Stimulated activated CD8-positive, alpha-beta memory T cell treated with anti-CD3 and anti-CD28 coated beads, Interleukin-2, amount 100 ng/mL, for 48 hours (primary cell): ENCODE measurements at regions not wholly inside any gene's neighbourhood (a gene's known extent, or its start where the extent isn't known, plus 50 kb on each side); places are given as distances from the start of the nearest gene placed in this dataset.
"Not testable (repeated sequence)": the region's sequence is repeated elsewhere in the genome, so short reads cannot be mapped to it uniquely, and the experiment has no call there.

Experiments
- DNase-seq, 2 donors: peaks; one replicate each; pipeline ENCODE4 v3.0.0-alpha.2; 2020; ENCODE audit warnings: low read depth in 2 of 2

DNA sequence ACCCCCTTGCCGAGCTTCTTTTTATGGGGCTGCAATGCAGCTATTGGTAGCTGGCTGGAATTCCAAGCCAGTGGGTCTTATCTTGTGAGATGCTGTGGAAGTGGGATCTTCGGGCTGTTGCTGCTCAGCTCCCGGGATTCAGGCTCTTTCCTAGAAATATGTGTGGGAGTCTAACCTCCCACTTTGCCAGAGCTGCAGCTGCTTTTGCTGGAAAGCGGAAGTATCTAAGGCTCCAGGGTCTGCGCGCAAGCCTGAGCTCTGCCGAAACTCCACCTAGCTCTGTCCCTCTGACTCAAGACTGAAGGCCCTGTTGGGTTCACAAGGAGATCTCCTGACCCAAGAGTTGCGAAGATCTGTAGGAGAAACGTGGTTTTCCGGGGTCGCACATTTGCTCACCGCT, 151.1 kb upstream of the ANKRD55 start:
- no peak for DNase-seq

DNA sequence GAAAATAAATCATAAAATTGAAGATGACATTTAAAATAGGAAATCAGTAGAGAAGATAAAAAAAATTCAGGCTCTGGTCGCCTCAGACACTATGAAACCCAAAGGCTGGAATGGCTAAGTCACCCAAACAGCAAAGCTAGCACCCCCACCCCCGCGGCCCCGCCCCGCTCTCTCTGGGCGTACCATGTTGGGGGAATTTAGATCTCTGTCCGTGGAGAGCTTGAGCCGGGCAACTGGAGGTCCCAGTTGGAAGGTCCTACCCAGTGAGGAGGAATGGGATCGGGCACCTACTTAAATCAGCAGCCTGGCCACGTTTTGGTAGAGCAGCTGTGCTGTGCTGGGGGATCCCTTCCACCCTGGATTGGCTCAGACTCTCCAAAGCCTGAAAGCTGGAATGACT, 150.6 kb upstream of the ANKRD55 start:
- DNase-seq, result no peak

DNA sequence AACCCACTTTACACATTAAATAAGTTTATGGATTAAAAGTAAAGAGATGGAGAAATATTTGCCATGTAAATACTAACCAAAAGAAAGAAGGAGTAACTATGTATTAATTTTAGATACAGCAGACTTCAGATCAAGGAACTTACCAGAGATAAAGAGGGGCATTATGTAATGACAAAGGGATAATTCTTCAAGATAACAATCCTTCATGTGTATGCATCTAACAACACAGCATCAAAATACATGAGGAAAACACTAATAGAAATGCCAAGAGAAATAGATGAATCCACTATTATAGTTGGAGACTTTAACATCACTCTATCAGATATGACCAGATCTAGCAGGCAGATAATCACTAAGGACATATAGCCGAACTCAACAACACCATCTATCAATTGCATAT, 149.8 kb upstream of the ANKRD55 start:
- no peak for DNase-seq

DNA sequence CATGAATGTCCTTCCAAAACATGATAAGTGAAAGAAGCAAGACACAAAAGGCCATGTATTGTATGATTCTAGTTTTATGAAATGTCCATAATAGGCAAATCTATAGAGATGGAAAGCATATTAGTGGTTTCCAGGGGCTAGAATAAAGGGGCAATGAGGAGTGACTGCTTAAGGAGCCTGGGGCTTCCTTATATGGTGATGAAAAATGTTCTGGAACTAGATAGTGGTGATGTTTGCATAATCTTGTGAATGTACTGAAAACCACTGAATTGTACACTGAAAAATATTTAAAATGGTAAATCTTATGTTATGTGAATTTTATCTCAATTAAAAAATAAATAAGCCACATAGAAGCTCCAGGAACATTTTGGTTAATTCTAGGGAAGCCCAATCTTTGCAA, 144.4 kb upstream of the ANKRD55 start:
- DNase-seq, result no peak

DNA sequence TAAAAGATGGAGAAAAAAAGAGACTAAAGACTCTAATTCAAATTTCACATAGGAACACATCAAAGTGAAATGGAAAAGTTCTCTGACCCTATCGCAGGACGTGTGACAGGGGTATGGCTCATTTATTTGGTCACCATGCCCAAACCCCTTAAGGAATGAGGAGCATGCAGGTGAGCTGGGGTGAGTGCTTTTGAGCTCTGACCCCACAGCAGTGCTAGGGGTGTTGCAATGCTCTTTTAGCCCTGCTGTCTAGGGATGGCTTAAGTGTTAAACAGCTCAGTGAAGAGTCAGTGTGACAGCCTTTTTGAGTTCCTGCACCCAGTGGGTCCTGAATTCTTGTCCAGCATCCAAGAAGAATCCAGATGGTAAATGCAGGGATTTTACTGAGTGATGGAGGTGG, 143.0 kb upstream of the ANKRD55 start:
- no peak for DNase-seq

DNA sequence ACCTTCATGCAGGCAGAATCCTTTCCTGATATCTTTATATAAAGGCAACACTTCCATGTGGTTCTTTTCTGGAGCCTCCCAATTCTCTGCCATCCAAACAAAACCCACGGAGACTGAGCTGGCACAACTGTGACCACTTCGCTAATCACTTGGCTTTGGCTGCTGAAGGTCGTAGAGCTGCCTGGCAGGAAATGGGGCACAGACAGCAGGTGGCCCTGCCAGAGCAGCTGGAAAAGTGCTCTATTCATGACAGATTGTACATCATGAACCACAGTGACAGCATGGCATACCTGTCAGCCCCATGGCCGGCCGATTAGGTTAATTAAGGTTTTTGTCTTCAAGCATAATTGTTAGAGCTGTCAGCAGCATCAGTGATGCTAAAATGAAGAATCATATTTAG, 141.9 kb upstream of the ANKRD55 start:
- no peak for DNase-seq

DNA sequence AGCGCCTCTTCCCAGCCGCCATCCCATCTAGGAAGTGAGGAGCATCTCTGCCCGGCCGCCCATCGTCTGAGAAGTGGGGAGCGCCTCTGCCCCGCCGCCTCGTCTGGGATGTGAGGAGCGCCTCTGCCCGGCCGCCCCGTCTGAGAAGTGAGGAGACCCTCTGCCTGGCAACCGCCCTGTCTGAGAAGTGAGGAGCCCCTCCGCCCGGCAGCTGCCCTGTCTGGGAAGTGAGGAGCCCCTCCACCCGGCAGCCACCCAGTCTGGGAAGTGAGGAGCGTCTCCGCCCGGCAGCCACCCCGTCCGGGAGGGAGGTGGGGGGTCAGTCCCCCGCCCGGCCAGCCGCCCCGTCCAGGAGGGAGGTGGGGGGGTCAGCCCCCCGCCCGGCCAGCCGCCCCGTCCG, 139.4 kb upstream of the ANKRD55 start:
- not testable (repeated sequence) for DNase-seq

DNA sequence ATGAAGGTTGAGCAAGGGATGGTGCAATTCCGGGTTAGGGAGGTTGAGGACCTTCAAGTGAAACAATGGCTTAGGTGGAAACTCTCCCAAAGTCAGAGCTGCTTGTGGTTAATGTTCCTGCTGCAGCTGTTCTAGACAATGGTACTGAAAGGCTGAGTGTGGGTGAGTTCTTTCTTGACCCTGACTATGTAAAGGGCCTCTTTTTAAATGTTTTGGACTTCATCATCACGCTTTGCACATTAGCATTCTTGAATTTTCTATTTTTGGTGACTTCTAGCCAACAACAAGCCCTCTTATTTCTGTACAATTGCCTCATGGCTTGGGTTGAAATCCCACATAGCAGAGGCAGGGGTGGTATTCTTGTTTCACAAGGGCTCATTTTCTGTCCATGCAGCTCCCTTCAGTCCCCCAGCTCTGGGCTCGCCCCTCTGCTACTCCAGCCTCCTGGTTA, 136.3 kb upstream of the ANKRD55 start:
- no peak for DNase-seq

DNA sequence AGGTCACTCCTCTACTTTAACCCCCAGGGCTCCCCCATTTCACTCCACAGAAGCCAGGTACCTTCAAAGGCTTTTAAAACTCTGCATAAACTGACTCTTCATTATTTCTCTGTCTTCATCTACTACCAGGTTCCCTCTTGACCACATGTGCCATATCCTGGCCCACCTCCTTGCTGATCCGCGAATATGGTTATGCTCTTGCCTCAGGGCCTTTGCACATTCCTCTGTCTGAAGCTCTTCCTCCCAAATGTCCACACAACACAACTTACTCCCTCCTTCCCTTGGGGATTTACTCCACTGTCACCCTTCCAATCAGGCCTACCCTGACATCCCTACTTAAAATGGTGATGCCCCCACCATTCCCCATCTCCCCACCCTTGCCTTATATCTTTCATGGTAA, 134.6 kb upstream of the ANKRD55 start:
- no peak for DNase-seq

DNA sequence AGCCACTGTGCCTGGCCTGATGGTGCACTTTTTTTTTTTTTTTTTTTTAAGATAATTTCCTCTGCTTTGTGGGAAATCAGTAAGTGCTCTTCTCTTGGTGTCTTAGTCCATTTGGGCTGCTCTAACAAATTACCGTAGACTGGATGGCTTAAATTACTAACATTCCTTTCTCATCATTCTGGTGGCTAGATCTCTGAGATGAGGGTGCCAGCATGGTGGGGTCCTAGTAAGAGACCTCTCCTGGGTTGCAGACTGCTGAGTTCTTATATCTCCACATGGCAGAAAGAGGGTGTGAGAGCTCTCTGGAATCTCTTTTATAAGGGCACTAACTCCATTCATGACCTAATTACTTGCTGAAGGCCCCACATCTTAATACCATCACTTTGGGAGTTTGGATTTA, 133.9 kb upstream of the ANKRD55 start:
- DNase-seq, result no peak

DNA sequence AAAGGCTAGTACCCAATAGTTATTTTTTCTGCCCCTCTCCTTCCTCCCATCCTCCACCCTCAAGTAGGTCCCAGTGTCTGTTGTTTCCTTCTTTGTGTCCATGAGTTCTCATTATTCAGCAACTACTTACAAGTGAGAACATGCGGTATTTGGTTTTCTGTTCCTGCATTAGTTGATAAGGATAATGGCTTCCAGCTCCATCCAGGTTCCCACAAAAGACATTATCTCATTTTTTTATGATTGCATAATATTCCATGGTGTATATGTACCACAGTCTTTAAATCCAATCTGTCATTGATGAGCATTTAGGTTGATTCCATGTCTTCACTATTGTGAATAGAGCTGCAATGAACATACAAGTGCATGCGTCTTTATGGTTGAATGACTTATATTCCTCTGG, 128.3 kb upstream of the ANKRD55 start:
- no peak for DNase-seq

DNA sequence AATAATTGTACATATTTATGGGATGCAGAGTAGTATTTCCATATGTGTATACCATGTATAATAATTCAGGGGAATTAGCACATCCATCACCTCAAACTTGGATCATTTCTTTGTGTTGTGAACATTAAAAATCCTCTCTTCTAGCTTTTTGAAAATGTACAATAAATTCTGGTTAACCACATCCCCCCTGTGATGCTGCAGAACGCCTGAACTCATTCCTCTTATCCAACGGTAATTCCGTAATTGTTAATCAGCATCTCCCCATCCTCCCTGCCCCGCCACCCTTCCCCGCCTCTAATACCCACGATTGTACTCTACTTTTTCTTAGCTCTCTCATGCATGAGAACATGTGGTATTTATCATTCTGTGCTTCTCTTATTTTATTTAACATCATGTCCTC, 127.7 kb upstream of the ANKRD55 start:
- no peak for DNase-seq

DNA sequence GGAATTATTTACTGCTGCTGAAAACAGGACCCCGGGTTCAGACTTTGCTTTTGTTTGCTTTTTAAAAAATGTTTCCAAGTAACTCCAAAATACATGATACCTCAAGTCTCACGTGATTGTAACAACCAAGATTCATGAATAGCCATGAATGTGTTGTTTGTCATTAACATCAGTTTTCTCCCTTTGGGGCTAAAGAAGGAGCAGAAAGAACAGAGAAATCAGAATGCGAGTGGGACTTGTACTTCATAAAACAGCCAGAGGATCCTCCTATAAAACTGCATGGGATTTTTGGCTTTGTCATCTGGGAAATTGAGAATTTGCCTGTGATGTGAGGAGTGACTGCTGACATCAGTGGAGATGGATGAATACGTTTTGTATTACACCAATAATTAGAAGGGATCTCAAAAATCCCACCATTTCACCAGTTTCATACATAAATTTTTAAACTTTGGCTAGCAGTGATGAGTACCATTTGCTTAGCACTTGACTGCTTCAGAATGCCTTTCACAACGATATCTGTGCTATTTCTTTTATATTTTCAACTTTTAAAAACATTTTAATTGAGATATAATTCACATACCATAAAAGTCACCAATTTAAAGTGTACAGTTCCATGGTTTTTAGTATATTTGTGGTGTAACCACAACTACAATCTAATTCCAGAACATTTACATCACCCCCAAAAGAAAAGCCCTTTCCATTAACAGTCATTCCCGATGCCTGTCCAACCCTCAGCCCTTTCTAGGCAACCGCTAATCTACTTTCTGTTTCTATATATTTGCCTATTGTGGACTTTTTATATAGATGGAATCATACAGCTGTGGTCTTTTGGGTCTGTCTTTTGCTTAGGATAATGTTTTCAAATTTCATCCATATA, 126.9 kb upstream of the ANKRD55 start:
- no peak for DNase-seq

DNA sequence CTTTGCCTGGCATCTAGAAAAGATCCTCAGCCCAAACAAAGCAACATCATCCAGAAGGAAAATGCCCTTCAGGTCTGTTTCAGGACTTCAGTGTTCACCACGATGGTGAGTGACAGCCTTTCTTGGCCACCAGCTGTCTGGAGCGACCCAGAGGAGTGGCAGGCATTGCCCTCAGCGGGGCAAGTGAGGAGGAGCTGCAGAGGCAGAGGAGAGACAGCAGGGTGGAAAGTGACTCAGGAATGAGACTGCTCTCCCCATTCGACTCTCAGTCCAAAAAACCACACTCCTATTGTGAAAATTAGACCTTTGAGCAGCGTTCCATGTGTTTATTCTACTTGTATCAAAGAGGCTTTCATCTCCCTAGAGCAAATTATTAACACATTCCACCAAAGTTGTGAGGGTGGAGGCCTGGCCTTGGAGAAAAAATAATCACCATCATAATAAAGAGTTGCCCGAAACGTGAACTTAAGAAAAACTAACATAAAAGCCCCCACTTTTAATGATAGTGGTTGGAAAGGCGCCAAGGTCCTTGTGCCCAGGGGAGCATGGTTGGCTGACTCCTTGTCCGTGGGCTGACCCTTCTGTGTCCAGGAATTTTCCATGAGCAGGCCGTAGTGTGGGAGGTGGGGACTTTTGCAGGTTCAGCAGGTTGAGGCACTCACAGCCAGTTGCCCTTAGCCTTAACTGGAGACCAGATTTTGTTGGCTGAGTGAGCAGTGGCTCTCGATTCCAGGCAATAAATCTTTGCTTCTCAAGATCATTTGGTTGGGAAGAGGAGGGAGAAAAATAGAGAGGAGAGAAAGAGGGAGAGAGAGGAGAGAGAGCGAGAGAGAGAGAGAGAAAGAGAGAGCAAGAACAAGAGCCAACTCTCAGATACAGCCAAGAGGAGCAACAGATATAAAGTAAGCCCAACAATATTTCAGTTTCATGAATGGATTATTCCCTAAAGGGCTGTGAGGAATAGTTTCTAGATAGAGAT, 125.9 kb upstream of the ANKRD55 start:
- no peak for DNase-seq

DNA sequence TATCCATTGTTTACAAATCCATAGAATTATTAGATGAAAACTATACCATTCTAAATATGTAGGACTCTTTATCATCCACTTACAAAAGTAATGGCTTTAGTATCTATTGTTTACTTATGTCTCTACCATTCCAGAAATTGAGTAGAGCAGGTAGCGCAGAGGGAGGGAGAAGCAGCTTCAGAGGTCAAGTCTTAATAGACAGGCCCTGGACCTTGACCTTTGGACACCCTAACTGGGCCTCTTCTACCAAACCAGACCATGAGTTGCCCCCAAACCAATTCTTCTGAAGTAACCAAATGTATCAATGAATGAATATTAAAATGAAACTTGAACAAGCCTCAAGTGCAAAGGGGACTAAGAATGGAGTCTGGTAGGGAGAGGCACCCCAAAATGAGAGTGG, 124.9 kb upstream of the ANKRD55 start:
- DNase-seq, result no peak

DNA sequence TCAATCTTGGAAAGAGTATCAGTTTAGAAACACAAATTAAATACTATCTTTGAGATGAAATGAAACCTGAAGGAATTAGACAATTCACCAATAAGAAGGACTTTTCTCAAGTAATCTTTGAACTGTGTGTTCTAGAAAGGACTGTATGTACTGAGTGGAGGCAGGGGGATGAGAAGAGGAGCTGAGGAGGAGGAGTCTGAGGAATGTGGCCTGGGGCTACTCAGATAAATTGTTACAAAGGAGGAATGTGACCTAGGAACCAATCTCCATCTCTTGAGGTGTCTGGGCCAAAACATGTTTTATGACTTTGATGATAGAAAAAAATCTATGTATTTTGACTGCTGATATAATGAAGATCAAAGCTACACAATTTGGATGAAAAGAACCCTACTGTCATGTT, 124.3 kb upstream of the ANKRD55 start:
- no peak for DNase-seq

DNA sequence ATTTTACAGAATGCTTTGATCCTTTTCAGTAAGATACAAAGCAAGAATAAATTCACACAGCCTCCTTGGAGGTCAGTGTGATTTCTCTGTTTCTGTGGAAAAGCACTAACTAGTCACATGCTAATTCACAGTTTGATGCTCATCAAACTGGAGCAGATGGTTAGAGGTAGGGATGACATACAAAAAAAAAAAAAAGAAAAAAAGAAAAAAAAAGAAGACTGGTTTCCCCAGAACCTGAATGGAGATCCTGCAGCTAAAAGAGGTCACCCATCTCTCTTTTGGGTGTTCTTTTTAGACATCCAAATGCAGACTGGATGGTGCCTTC, 123.7 kb upstream of the ANKRD55 start:
- no peak for DNase-seq

DNA sequence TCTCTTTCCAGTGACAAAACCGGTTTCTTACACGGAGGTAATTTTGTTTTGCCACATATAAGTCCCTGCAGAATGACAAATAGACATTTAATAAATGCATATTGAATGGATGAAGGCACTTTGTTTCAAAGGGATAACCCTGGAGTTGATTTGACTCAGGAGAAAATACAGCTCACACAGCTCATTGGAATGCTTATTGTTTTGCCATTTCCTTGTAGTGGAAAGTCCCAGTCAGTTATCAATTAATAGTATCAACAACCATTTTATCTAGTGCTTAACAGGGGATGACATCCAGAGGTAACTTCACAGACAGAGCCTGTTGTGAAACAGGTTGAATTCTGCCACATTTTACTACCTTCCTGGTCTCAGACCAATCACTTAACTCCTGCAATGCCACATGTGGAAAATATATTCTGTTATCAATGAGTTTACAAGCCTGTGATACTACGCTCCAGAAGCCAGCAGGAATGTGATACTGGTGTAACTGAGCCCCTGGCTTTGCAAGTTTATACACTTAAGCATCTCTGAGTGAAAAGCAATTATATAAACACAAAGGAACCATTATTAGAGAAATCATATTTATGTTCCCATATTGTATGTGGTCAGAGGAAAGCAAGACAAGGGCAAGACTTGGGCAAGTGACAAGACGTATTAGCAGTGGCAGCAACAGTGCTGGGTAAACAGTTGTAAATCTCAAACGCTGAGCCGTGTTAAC, 123.1 kb upstream of the ANKRD55 start:
- DNase-seq, result no peak

DNA sequence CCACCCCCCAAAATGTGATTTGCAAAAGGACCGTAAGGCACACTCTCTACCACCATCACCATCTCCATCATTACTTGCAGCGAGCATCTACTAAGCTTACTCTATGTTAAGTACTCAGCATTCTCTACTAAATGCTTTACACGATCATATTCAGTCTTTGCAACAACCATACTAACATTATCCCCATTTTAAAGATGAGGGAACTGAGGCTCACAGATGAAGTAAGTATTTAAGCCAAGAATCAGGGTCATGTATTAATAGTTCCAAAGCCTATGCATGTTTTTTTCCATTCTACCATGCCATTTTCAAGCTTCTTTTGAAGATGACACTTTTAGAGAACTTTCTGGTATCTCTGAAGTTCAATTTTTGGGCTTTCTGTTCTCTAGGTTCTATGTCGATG, 121.7 kb upstream of the ANKRD55 start:
- DNase-seq, result no peak

DNA sequence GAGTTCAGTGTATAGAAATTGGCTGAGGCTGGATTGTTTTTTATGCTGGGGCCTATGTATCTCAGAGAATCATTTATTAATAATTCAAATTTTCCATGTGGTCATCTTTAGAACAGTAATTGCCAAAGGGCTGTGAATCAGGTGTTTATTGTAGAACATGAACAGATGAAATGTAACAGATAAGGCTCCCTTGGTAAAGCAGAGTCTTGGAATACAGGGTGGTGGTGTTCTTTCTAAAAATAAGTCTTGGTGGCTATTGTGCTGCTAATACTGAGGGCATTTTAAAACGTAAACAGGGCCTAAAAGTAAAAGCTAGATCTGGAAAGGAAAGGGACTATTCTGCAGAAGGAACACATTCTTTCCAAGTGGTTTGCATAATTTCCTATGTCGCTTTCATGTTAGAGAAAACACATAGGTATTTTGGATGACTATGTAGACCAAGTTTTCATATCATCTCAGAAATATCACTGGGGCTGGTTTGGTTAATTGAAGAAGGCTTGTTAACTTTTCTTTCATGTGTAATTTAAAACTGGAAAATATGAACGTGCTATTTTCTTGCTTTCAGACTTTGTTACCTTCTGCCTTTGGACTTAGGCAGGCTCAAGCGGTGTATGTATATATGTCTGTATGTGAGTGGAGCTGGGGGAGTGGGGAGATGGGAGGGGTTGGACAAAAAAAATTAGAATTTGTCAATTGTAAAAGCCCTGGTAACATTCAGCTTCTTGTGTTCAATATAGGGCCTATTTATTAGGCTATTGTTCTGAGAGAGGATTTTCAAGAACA, 119.9 kb upstream of the ANKRD55 start:
- no peak for DNase-seq

DNA sequence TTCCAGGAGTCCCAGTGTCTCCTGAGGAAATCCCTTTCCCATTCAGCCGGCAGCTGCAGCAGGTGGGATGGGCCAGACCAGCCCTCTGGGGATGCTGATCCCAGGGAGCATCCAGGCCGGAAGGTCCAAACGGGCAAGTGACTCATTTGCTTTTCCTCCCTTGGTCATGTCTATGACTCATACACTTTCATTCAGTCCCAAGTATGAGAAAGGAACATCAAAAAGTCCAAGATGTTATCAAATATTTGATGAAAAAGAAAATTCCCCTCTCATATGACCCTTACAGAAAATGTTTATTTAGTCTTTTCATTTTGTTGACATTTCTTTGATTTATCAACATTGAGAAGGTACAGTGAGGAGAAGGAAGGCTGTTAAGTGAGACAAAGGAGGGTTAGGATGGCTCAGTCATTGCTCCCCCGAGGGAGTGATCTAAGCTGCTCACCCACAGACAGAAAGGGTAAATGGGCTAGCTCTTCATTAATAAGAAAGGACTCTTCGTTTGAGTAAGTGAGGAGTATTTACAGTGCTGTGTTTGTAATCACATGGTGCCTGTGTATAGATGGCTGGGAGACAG, 117.6 kb upstream of the ANKRD55 start:
- no peak for DNase-seq
